GM12878 (cell line): ENCODE measurements at regions not wholly inside any gene's neighbourhood (a gene's known extent, or its start where the extent isn't known, plus 50 kb on each side); places are given as distances from the start of the nearest gene placed in this dataset.

Experiments used
- BCL11A ChIP-seq: IDR thresholded peaks from 2 replicates; pipeline ENCODE4 v1.6.1; 2011; ENCODE audit warnings: low read depth, low read length
- BHLHE40 ChIP-seq, 2 experiments: fragments of 450-650 bp in 1 of 2; IDR thresholded peaks; 2 replicates each; pipeline ENCODE4 v1.6.1; 2011 to 2017; ENCODE audit warnings: low read depth in 2 of 2, borderline replicate concordance in 1 of 2, improper control_type of control experiment in 1 of 2, low read length in 1 of 2, mild to moderate bottlenecking in 1 of 2
- CBX5 ChIP-seq: sonication (generic); IDR thresholded peaks from 2 replicates; pipeline ENCODE4 v1.6.1; 2016; ENCODE audit warnings: low read depth, moderate library complexity, mild to moderate bottlenecking, inconsistent platforms
- CHD2 ChIP-seq: IDR thresholded peaks from 2 replicates; pipeline ENCODE4 v1.6.1; 2011; ENCODE audit warnings: low read depth, low read length, improper control_type of control experiment, borderline replicate concordance
- CUX1 ChIP-seq: IDR thresholded peaks from 2 replicates; pipeline ENCODE4 v1.6.1; 2012; ENCODE audit warnings: improper control_type of control experiment, low read depth, low read length; ENCODE audit not compliant: insufficient replicate concordance
- EGR1 ChIP-seq, 2 experiments: IDR thresholded peaks; 1 replicate in 1 of 2; 2 replicates in 1 of 2; pipeline ENCODE4 v1.6.1; 2011 to 2012; ENCODE audit warnings: low read depth in 2 of 2, low read length in 2 of 2, borderline replicate concordance in 1 of 2, mild to moderate bottlenecking in 1 of 2, moderate library complexity in 1 of 2
- IKZF1 ChIP-seq: fragments of 450-650 bp; conservative IDR thresholded peaks from 2 replicates; pipeline ENCODE4 v1.6.1; 2017; ENCODE audit warnings: antibody characterized with exemption, mild to moderate bottlenecking
- IRF5 ChIP-seq: fragments of 450-650 bp; IDR thresholded peaks from 2 replicates; pipeline ENCODE4 v1.6.1; 2017; ENCODE audit warnings: borderline replicate concordance
- MYC ChIP-seq: IDR thresholded peaks from 2 replicates; pipeline ENCODE4 v1.6.1; 2011; ENCODE audit warnings: mild to moderate bottlenecking, low read length, moderate library complexity, inconsistent platforms; ENCODE audit not compliant: insufficient read depth, insufficient replicate concordance, insufficient read length, severe bottlenecking
- NFIC ChIP-seq: IDR thresholded peaks from 2 replicates; pipeline ENCODE4 v1.6.1; 2012; ENCODE audit warnings: low read depth, mild to moderate bottlenecking, inconsistent platforms, low read length, moderate library complexity
- NFYA ChIP-seq: IDR thresholded peaks from 2 replicates; pipeline ENCODE4 v1.6.1; 2011; ENCODE audit warnings: low read depth, mild to moderate bottlenecking, low read length, improper control_type of control experiment, borderline replicate concordance
- PAX5 ChIP-seq: IDR thresholded peaks from 2 replicates; pipeline ENCODE4 v1.6.1; 2011; ENCODE audit warnings: low read depth, low read length, borderline replicate concordance
- PBX3 ChIP-seq: IDR thresholded peaks from 2 replicates; pipeline ENCODE4 v1.6.1; 2011; ENCODE audit warnings: mild to moderate bottlenecking, low read depth, low read length, moderate library complexity; ENCODE audit not compliant: insufficient replicate concordance
- PKNOX1 ChIP-seq: fragments of 450-650 bp; IDR thresholded peaks from 2 replicates; pipeline ENCODE4 v1.6.1; 2016; ENCODE audit warnings: mild to moderate bottlenecking
- POLR2AphosphoS2 ChIP-seq: IDR thresholded peaks from 2 replicates; pipeline ENCODE4 v1.6.1; 2011; ENCODE audit warnings: low read depth, mild to moderate bottlenecking, low read length, improper control_type of control experiment, moderate library complexity
- RELA ChIP-seq: fragments of 450-650 bp; IDR thresholded peaks from 2 replicates; pipeline ENCODE4 v1.8.0; 2014; ENCODE audit warnings: borderline replicate concordance; ENCODE audit not compliant: partially characterized antibody
- RFX5 ChIP-seq: IDR thresholded peaks from 2 replicates; pipeline ENCODE4 v1.6.1; 2011; ENCODE audit warnings: low read depth, low read length, improper control_type of control experiment
- SP1 ChIP-seq: IDR thresholded peaks from one replicate; pipeline ENCODE4 v1.6.1; 2011; ENCODE audit warnings: low read depth, low read length
- SREBF1 ChIP-seq: IDR thresholded peaks from 2 replicates; pipeline ENCODE4 v1.6.1; 2012; ENCODE audit warnings: mild to moderate bottlenecking, low read length
- SUZ12 ChIP-seq: fragments of 200-600 bp; sonication (generic); IDR thresholded peaks from one replicate; pipeline ENCODE4 v1.6.1; 2018; ENCODE audit warnings: antibody characterized with exemption, mild to moderate bottlenecking; ENCODE audit not compliant: unreplicated experiment
- TCF3 ChIP-seq: IDR thresholded peaks from 2 replicates; pipeline ENCODE4 v1.6.1; 2012; ENCODE audit warnings: low read depth, mild to moderate bottlenecking, low read length, borderline replicate concordance; ENCODE audit not compliant: insufficient read depth
- ZNF217 ChIP-seq: fragments of 450-650 bp; IDR thresholded peaks from 2 replicates; pipeline ENCODE4 v1.6.1; 2017; ENCODE audit warnings: antibody characterized with exemption, mild to moderate bottlenecking

GRCh38 chr3:46078712-46079400, 51.6 kb upstream of the XCR1 start (continued):
- no peak for TF ChIP-seq IRF5
- TF ChIP-seq MYC = no peak
- no peak for TF ChIP-seq PAX5
- no peak for TF ChIP-seq SP1
- no peak for TF ChIP-seq PKNOX1
- TF ChIP-seq IKZF1 = peak; percentile 51; the same call in 1 of the 2 replicates
- TF ChIP-seq CHD2 = no peak
- TF ChIP-seq NFIC = no peak
- TF ChIP-seq PBX3 = no peak
- TF ChIP-seq SREBF1 = no peak
- TF ChIP-seq CUX1 = no peak
- TF ChIP-seq BCL11A = no peak
- no peak for TF ChIP-seq EGR1 (IDR thresholded peaks at IDR 0.05; ENCODE audit: borderline replicate concordance in 1 of 2, low read depth in 2 of 2, low read length in 2 of 2)
- TF ChIP-seq BHLHE40 (IDR thresholded peaks at IDR 0.05; ENCODE audit: borderline replicate concordance in 1 of 2, low read depth in 2 of 2, low read length in 1 of 2) = 0 out of 4 replicates have a peak, but pooled peaks of 1 of the 2 experiments have one; percentile 23
- no peak for TF ChIP-seq SUZ12
- no peak for TF ChIP-seq RFX5
- peak; percentile 74 for TF ChIP-seq RELA
- no peak for TF ChIP-seq POLR2AphosphoS2
- no peak for TF ChIP-seq ZNF217
- no peak for TF ChIP-seq NFYA
- TF ChIP-seq TCF3 = no peak
- TF ChIP-seq CBX5 = no peak
